NCI-H1105 treated with DMSO at 0.1 percent for 48 hours (cell line): ENCODE measurements at regions not wholly inside any gene's neighbourhood (a gene's known extent, or its start where the extent isn't known, plus 50 kb on each side); places are given as distances from the start of the nearest gene placed in this dataset.
A peak's percentile ranks its signal among the peaks of the same experiment; 100 is the strongest.

Experiments used
- DNase-seq: peaks from one replicate; lab custom pipeline; 2025; lab: John Stamatoyannopoulos, UW

DNA sequence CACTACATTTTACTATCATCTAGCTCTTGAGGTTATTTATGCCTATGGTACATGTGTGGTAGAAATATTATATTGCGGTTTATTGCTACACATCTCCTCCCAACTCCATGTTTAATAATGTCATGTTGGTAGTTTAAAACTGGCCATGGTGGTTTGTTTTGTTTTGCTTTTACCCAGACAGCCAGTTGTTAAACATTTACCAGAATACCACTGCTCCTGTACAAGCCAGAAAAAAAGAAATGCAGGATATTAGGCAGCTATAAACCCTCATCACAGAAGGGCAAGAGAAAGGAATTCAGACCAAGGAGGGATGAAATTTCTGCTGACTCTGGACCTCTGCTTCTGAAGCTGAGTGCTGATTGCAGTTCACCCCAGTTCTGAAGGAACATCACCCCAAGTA, 451.8 kb upstream of the IL12A start:
- DNase-seq: no peak

DNA sequence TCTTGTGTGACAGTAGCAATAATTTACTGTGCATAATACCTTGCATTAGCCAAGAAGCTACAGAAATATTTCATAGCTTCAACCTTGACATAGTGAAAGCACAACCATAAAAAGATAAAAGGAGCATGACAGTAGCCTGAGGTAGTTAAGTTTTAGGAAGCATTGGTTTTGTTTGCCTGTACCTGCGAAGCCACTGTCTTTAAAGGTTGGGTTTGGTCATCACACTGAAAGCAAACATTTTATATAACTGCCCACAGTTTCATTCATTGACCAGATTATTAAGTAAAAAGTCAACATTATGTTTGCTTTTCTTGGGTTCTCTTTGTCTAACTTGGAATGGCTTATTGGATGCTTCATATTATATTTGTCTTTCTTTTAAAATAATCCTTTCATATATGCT, 450.1 kb upstream of the IL12A start:
- no peak for DNase-seq

DNA sequence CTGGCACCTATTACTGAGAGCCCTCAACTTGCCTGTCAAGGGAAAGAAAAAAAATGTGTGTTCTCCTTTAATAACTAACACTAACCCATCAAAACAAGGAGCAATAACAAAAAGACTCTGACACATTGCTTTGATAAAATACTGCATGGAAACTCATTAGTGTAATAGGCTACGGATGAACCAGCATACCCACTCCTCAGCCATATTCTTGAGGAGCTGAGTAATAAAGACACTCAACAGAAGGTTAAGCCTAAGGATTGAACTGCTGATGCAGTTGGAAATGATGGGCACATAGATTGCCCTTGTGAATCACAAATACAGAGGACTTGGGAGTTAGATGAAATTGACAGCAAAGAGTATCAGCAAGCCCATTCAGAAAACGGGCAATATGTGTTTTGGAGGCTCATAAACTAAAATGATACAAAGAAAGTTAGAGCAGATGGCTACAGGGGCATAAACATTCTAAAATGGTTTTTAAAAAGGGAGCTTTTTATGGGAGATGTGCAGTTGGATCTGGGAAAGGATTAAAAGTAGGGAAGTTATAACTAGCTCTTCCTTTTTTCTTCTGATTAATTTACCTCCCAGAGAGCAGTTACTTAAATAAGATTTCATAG, 447.6 kb upstream of the IL12A start:
- no peak for DNase-seq

- DNase-seq: no peak
These were observed 439.8 kb upstream of the IL12A start for GRCh38 chr3:159548675-159549335.

GRCh38 chr3:159555205-159555604, 433.4 kb upstream of the IL12A start:
- DNase-seq: no peak

DNA sequence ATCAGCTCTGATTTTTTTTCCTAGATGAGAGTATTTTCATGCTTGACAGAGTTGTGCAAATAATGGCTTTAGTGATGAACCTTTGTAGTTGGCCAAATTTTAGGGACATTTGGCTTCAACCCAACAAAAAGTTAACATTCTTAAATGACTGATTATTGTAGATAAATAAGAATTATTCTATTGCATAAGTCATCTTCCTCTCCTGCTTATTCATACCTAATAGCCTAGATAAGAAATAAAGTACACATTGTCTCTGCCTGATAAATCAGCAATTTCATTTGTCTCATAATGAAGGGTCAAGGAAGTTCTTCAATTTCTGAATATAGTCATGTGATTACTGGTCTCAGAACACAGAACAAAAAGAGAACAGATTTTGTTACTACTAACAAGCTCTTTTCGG, 428.9 kb upstream of the IL12A start:
- no peak for DNase-seq

DNA sequence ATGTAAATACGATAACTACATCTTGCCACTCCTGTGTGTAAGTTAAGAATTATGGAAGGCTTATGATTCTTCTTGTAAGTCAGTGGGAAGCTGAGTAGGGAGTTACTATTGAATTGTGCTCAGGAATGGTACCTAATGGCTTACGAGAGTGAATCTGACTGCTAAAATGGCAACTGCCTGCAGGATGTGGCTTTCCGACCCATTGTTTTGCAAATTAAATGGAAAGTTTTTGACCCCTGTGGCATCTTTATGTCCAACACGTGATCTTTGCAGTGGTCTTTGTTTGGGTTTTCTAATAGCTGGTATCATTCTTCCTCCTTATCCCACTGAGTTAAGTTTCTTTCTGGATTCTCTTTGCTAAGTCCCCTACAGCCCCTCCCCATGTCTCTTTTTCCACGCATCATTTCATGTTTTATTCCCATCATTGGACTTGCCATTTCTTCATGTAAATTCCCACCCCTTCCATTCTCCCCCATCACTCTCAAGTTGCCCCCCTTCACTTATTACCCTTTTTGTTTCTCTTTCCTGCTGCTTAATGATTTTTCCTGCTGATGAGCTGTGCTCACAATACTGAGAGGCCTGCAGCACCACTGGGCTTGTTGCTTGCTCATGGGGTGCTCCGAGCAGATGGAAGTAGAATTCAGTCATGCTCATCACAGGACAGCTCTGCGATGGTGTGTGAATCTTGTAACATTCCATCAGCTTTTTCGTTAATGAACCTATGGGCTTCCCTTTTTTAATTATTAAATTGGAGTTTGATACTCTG, 428.2 kb upstream of the IL12A start:
- no peak for DNase-seq

GRCh38 chr3:159565313-159565712, 423.3 kb upstream of the IL12A start:
- DNase-seq: no peak

- DNase-seq: no peak
These were observed 405.0 kb upstream of the IL12A start for GRCh38 chr3:159583662-159584061.

DNA sequence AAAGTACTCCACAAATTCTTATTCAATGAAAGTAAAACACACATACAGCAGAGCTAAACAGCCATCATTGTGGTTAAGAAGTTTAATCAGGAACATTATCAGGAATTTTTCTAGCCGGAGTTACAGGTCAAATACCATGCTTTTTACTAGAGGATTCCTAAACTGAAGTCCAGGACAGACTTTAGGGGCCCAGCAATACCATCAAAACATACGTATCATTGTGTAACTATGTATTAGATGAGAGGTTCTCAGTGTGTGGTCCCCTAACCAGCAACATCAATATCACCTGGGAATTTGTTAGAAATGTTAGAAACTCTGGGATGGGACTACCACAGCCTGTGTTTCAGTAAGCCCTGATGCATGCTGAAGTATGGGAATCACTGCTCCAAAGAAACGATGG, 404.2 kb upstream of the IL12A start:
- no peak for DNase-seq

DNA sequence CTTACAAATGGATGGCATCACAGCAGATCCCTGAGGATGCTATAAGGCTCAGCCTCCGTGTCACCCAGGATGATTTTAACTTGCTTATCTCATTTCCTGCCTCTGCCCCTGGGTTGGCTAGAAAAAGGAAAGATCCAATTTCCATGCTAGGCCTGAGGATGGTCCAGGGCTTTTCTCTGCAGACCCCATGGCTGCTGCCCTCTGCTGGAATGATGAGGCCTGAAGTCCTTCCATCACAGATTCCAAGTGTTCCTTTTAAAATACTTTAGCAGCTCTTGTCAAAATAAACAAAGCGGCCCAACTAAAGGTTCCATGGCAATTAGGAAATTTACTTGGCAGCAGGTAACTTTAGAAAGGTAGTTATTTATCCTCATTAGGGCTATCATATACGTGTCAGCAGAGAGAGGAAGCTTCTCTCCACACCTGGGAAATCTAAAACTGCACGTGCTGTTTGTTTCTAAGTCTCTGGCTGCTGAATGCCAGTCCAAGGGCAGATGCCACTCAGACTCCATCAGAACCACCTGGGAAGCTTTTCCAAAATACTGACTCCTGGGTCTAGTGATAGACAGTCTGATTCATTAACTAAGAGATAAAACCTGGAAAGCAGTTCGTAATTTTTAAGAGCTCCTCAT, 401.9 kb upstream of the IL12A start:
- peak; percentile 78 for DNase-seq

- peak; percentile 59 for DNase-seq
These were observed 394.6 kb upstream of the IL12A start for GRCh38 chr3:159593927-159594605.

DNA sequence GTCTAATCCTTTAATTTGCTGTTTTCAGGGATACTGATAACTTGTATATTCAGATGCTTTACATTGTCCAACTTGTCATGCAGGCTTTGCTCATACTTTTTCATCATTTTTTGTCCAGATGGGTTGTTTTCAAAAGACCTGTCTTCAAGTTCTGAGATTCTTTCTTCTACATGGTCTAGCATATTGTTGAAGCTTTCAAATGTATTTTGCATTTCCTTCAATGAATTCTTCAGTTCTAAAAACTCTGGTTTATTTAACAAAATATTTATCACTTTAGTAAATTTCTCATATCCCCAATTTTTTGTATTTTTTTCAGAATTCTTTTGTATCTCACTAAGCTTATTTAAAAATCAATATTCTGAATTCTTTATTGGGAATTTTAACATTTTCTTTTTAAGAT, 388.3 kb upstream of the IL12A start:
- no peak for DNase-seq

- no peak for DNase-seq
These were observed 384.5 kb upstream of the IL12A start for GRCh38 chr3:159604151-159604581.

GRCh38 chr3:159605101-159605500, 383.5 kb upstream of the IL12A start:
- no peak for DNase-seq

GRCh38 chr3:159605776-159606175, 382.9 kb upstream of the IL12A start:
- DNase-seq: no peak

- no peak for DNase-seq
These were observed 380.8 kb upstream of the IL12A start for GRCh38 chr3:159607856-159608255.

GRCh38 chr3:159608311-159608710, 380.3 kb upstream of the IL12A start:
- no peak for DNase-seq

- no peak for DNase-seq
These were observed 379.0 kb upstream of the IL12A start for GRCh38 chr3:159609625-159610024.

DNA sequence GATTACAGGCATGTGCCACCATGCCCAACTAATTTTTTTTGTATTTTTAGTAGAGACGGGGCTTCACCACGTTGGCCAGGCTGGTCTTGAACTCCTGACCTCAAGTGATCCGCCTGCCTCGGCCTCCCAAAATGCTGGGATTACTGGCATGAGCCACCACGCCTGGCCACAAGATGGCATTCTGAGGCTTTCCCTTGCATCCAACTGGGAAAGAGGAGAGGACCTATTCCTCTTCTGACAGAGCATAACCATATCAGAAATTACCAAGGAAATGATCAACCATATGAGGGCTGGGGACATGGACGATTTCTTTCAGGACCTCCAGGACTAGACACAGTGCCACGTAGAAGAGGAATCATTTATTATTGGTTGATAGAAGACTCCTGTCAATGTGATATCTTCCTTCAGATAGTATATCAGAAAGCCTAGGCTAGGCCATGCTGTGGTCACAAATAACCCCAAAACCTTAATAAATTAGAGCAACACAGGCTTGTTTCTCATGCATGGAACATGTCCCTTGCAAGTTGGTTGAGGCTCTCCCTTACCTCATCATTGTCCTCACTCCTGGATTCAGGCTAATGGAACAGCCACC, 372.3 kb upstream of the IL12A start:
- peak; percentile 36 for DNase-seq

DNA sequence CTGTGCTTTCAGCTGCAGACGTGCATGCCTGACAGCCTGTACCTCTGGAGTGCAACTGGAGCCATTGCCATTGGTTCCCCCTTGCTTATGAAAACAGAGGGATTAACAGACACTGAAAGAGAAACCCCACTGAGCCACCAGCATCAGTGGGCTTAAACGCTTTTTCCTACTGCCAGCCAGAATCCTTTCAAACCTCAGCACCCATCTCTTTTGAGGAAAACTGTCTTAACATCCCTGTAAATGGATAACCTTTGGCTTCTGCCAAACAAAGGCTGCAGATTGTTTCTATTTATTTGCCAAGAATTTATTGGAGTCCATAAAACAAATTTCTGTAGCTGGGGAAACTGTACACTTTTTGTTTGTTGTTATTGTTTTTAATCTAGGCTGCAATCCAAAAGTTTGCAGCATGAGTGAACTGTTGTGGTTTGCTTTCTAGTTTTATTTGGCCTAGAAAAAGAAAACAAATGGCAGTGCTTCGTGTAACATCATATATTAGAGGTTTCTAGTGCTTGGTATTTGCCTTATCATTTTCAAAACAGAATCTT, 369.2 kb upstream of the IL12A start:
- peak; percentile 54 for DNase-seq

- no peak for DNase-seq
These were observed 368.4 kb upstream of the IL12A start for GRCh38 chr3:159620281-159620680.
